Trophoblast cell (in vitro differentiated cells and primary cell): ENCODE measurements at regions not wholly inside any gene's neighbourhood (a gene's known extent, or its start where the extent isn't known, plus 50 kb on each side); places are given as distances from the start of the nearest gene placed in this dataset.

Source experiments
- DNase-seq, 2 donors: peaks; one replicate each; pipeline ENCODE4 v3.0.0-alpha.2; 2016
- H2AFZ ChIP-seq: 2 replicates; pipeline ENCODE4 v1.6.1; 2013; ENCODE audit warnings: low read length, moderate library complexity, mild to moderate bottlenecking; ENCODE audit not compliant: insufficient read depth, poor library complexity
- H2AK5ac ChIP-seq: 2 replicates; pipeline ENCODE4 v1.6.1; 2013; ENCODE audit warnings: mild to moderate bottlenecking, low read length
- H2BK120ac ChIP-seq: 2 replicates; pipeline ENCODE4 v1.6.1; 2013; ENCODE audit warnings: low read length, mild to moderate bottlenecking, moderate library complexity; ENCODE audit not compliant: insufficient read depth, poor library complexity
- H2BK12ac ChIP-seq: 2 replicates; pipeline ENCODE4 v1.6.1; 2013; ENCODE audit warnings: mild to moderate bottlenecking, low read length, moderate library complexity
- H2BK5ac ChIP-seq: 2 replicates; pipeline ENCODE4 v1.6.1; 2013; ENCODE audit warnings: low read length, low read depth, moderate library complexity, mild to moderate bottlenecking; ENCODE audit not compliant: poor library complexity
- H3K14ac ChIP-seq: 2 replicates; pipeline ENCODE4 v1.6.1; 2013; ENCODE audit warnings: mild to moderate bottlenecking, low read length
- H3K18ac ChIP-seq: 2 replicates; pipeline ENCODE4 v1.6.1; 2013; ENCODE audit warnings: mild to moderate bottlenecking, low read length
- H3K23ac ChIP-seq: 2 replicates; pipeline ENCODE4 v1.6.1; 2013; ENCODE audit warnings: low read length
- H3K27ac ChIP-seq: 2 replicates; pipeline ENCODE4 v1.5.1; 2013; ENCODE audit warnings: low read depth, mild to moderate bottlenecking, inconsistent platforms, low read length, moderate library complexity
- H3K27me3 ChIP-seq: 2 replicates; pipeline ENCODE4 v1.6.1; 2013; ENCODE audit warnings: inconsistent platforms, mild to moderate bottlenecking, low read length, moderate library complexity; ENCODE audit not compliant: insufficient read depth
- H3K36me3 ChIP-seq, 2 experiments: 1 replicate in 1 of 2; 2 replicates in 1 of 2; pipeline ENCODE4 v1.6.1; 2013; ENCODE audit warnings: low read length in 2 of 2, mild to moderate bottlenecking in 2 of 2, moderate library complexity in 1 of 2; ENCODE audit not compliant: insufficient read depth in 2 of 2, control insufficient read depth in 1 of 2
- H3K4ac ChIP-seq: 2 replicates; pipeline ENCODE4 v1.6.1; 2013; ENCODE audit warnings: low read depth, mild to moderate bottlenecking, low read length, moderate library complexity
- H3K4me1 ChIP-seq, 2 experiments: 1 replicate in 1 of 2; 2 replicates in 1 of 2; pipeline ENCODE4 v1.6.1; 2013; ENCODE audit warnings: low read length in 2 of 2, mild to moderate bottlenecking in 2 of 2, moderate library complexity in 1 of 2; ENCODE audit not compliant: insufficient read depth in 2 of 2, control insufficient read depth in 1 of 2
- H3K4me2 ChIP-seq: 2 replicates; pipeline ENCODE4 v1.6.1; 2013; ENCODE audit warnings: inconsistent platforms, mild to moderate bottlenecking, low read length, moderate library complexity
- H3K4me3 ChIP-seq: 2 replicates; pipeline ENCODE4 v1.5.1; 2013; ENCODE audit warnings: mild to moderate bottlenecking, low read depth, low read length, inconsistent platforms
- H3K79me1 ChIP-seq: one replicate; pipeline ENCODE4 v1.6.1; 2013; ENCODE audit warnings: low read length
- H3K79me2 ChIP-seq: 2 replicates; pipeline ENCODE4 v1.6.1; 2013; ENCODE audit warnings: low read length, mild to moderate bottlenecking; ENCODE audit not compliant: control insufficient read depth, insufficient read depth, poor library complexity
- H3K9ac ChIP-seq: 2 replicates; pipeline ENCODE4 v1.6.1; 2013; ENCODE audit warnings: mild to moderate bottlenecking, low read length
- H3K9me3 ChIP-seq: 2 replicates; pipeline ENCODE4 v1.6.1; 2013; ENCODE audit warnings: low read depth, mild to moderate bottlenecking, control low read depth, inconsistent platforms, low read length; ENCODE audit not compliant: insufficient read depth
- H4K12ac ChIP-seq: 2 replicates; pipeline ENCODE4 v1.6.1; 2013; ENCODE audit warnings: low read depth, mild to moderate bottlenecking, low read length, moderate library complexity
- H4K8ac ChIP-seq: 2 replicates; pipeline ENCODE4 v1.6.1; 2013; ENCODE audit warnings: low read depth, mild to moderate bottlenecking, low read length, moderate library complexity
- H4K91ac ChIP-seq: one replicate; pipeline ENCODE4 v1.6.1; 2013; ENCODE audit warnings: low read depth, mild to moderate bottlenecking, low read length, moderate library complexity
- WGBS: extraction: QIAGEN DNeasy Blood & Tissue Kit; methylation state at CpG from one replicate; pipeline ENCODE4 v1.1.7; 2013; ENCODE audit warnings: missing lambda C conversion rate; ENCODE audit not compliant: insufficient read length, insufficient coverage; ENCODE audit errors: extremely low coverage; 5-methylcytosine and 5-hydroxymethylcytosine counted together

DNA sequence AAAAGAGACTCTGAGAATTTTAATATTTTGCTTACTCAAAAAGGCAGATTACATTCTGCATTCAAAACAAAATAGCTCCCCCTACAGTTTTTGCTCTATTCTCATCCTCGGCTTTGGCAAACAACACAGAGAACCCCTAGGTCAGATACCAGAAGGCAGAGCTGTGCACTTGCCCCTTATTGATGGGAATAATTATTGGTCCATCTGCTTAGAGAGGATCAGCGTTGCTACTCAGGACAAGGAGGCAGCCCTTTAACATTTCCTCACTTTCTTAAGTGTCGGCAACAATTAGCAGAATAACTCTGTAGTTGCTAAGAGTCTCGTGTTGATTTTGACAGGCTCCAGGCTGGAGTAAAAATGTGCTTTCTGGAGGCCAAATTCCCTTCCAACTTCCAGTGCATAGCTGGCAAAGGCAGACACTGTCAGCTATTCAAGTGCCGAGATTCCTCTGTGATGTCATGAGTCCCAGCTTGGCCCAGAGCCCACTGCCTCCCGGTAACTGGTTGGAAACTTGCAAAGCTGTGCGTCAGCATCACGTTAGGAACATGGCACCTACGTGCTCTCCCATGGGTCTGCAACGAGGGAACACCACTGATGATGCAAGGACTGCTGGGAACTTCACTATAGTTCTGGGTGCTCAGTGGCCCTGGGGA lies 482.7 kb upstream of the ADAMTS9 start:
- Histone ChIP-seq H2AFZ (no peak overlapping the region), H2BK120ac (no peak overlapping the region), H3K9me3 (no peaks in the 10 kb centered on the region), H3K14ac (no peak overlapping the region), H3K4me3 (no peak overlapping the region), H4K91ac (no peak overlapping the region), H2BK12ac (no peak overlapping the region), H3K18ac (no peak overlapping the region), H3K4ac (no peak overlapping the region), H2AK5ac (no peak overlapping the region), H3K36me3 (no peaks in the 10 kb centered on the region), H3K27ac (no peak overlapping the region), H3K4me2 (no peak overlapping the region), H3K4me1 (no peaks in the 10 kb centered on the region), H4K12ac (no peak overlapping the region), H3K79me2 (no peaks in the 10 kb centered on the region), H3K9ac (no peak overlapping the region), H3K23ac (no peak overlapping the region), H4K8ac (no peak overlapping the region), H2BK5ac (no peak overlapping the region), H3K27me3 (no peaks in the 10 kb centered on the region), H3K79me1 (no peaks in the 10 kb centered on the region)
- no CpG with 5 or more reads among the region's 10 CpGs for WGBS
- peak; percentile 21 to 22 for DNase-seq

GRCh38 chr3:65169961-65170360 lies 482.2 kb upstream of the ADAMTS9 start:
- no peak overlapping the region for H4K91ac ChIP-seq
- no peak overlapping the region for H2BK120ac ChIP-seq
- H3K23ac ChIP-seq, result no peak overlapping the region
- H2AK5ac ChIP-seq, result no peak overlapping the region
- no peak overlapping the region for H2BK5ac ChIP-seq
- H3K4ac ChIP-seq, result no peak overlapping the region
- peak overlapping the region; percentile 31 for H2BK12ac ChIP-seq
- H3K14ac ChIP-seq, result no peak overlapping the region
- no peak overlapping the region for H2AFZ ChIP-seq
- no peaks in the 10 kb centered on the region for H3K36me3 ChIP-seq
- no peaks in the 10 kb centered on the region for H3K79me2 ChIP-seq
- H3K27ac ChIP-seq, result no peak overlapping the region
- H3K4me1 ChIP-seq, result no peaks in the 10 kb centered on the region
- no peaks in the 10 kb centered on the region for H3K27me3 ChIP-seq
- no peak overlapping the region for H4K8ac ChIP-seq
- no peak for DNase-seq
- no CpG with 5 or more reads among the region's 3 CpGs for WGBS
- H3K18ac ChIP-seq, result no peak overlapping the region
- H3K4me2 ChIP-seq, result no peak overlapping the region
- H3K9ac ChIP-seq, result no peak overlapping the region
- H4K12ac ChIP-seq, result no peak overlapping the region
- H3K79me1 ChIP-seq, result no peaks in the 10 kb centered on the region
- no peak overlapping the region for H3K4me3 ChIP-seq
- H3K9me3 ChIP-seq, result no peaks in the 10 kb centered on the region

DNA sequence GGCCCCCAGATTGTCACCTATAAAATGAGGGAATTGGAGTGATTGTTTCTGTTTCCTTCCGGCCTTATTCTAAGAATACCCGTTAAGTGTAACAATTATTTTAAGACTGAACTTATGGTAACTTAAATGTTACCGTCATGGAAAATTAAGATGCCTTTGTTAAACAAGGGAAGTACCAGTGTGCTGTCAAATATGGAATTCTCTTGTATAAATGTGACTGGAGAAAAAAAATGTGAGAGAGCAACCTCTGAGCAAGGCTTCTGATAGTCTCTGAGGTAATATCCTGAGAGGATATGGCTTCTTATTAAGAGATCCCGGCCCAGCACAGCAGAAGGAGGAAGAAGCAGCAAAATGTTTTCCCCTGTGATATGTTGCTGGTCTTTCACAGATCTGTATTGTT lies 480.7 kb upstream of the ADAMTS9 start:
- no peaks in the 10 kb centered on the region for H3K79me1 ChIP-seq
- WGBS, result no CpG with 5 or more reads among the region's 4 CpGs

DNA sequence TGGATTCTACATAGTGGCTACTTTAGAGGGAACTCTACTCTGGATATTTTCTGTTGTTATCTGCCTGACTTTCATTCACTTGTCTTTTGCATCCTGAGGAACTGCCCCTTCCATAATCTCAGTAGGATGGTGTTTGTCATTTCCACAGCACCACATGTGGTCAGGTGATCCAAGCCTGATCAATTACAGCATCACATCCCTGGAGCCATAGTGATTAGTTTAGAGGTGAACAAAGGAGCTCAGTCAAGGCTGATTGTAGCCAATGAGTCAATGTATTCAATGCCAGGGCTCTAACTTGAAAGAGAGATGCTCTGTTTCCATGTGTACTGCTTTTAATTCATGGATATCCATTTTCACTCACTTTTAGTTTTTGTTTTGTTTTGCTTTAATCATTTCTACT lies 478.7 kb upstream of the ADAMTS9 start:
- Histone ChIP-seq H4K12ac (no peak overlapping the region), H2BK12ac (no peak overlapping the region), H3K36me3 (no peaks in the 10 kb centered on the region), H3K79me1 (no peaks in the 10 kb centered on the region), H2AK5ac (no peak overlapping the region), H3K9me3 (no peaks in the 10 kb centered on the region), H3K4me2 (no peak overlapping the region), H3K4me1 (no peaks in the 10 kb centered on the region), H3K14ac (no peak overlapping the region), H3K4me3 (no peak overlapping the region), H3K79me2 (no peaks in the 10 kb centered on the region), H3K18ac (no peak overlapping the region), H2AFZ (no peak overlapping the region), H3K23ac (no peak overlapping the region), H3K9ac (no peak overlapping the region), H3K27me3 (no peaks in the 10 kb centered on the region), H2BK120ac (no peak overlapping the region), H2BK5ac (no peak overlapping the region), H3K4ac (no peak overlapping the region), H4K8ac (no peak overlapping the region), H4K91ac (no peak overlapping the region), H3K27ac (no peak overlapping the region)
- DNase-seq, result no peak

More for the DNA sequence above, 480.7 kb upstream of the ADAMTS9 start:
- no peaks in the 10 kb centered on the region for H3K27me3 ChIP-seq
- no peaks in the 10 kb centered on the region for H3K79me2 ChIP-seq
- H3K36me3 ChIP-seq, result no peaks in the 10 kb centered on the region
- H3K9me3 ChIP-seq, result no peaks in the 10 kb centered on the region
- H3K4me1 ChIP-seq, result no peaks in the 10 kb centered on the region
- H2AK5ac ChIP-seq, result no peak overlapping the region
- H4K12ac ChIP-seq, result no peak overlapping the region
- DNase-seq, result no peak
- H3K9ac ChIP-seq, result no peak overlapping the region
- H3K4me3 ChIP-seq, result no peak overlapping the region
- H2BK12ac ChIP-seq, result no peak overlapping the region
- no peak overlapping the region for H2BK120ac ChIP-seq
- no peak overlapping the region for H2AFZ ChIP-seq
- no peak overlapping the region for H4K8ac ChIP-seq
- H3K4me2 ChIP-seq, result no peak overlapping the region
- no peak overlapping the region for H3K4ac ChIP-seq
- H3K23ac ChIP-seq, result no peak overlapping the region
- H4K91ac ChIP-seq, result no peak overlapping the region
- H3K14ac ChIP-seq, result no peak overlapping the region
- H2BK5ac ChIP-seq, result no peak overlapping the region
- no peak overlapping the region for H3K18ac ChIP-seq
- H3K27ac ChIP-seq, result no peak overlapping the region
